Dedifferentiated amniotic fluid mesenchymal stem cell (primary cell): ENCODE measurements at regions not wholly inside any gene's neighbourhood (a gene's known extent, or its start where the extent isn't known, plus 50 kb on each side); places are given as distances from the start of the nearest gene placed in this dataset.
A peak's percentile ranks its signal among the peaks of the same experiment; 100 is the strongest.
"Not testable (repeated sequence)": the region's sequence is repeated elsewhere in the genome, so short reads cannot be mapped to it uniquely, and the experiment has no call there.

ENCODE experiments used
- DNase-seq: peaks from one replicate; pipeline ENCODE4 v3.0.0-alpha.2; 2016; ENCODE audit errors: extremely low spot score

- DNase-seq: not testable (repeated sequence)
These were observed 2296.2 kb upstream of the RAG2 start for GRCh38 chr11:38894201-38894600.

- no peak for DNase-seq
These were observed 2286.3 kb upstream of the RAG2 start for GRCh38 chr11:38884145-38884865.

- no peak for DNase-seq
These were observed 2269.3 kb upstream of the RAG2 start for GRCh38 chr11:38867338-38867737.

GRCh38 chr11:38865922-38866321 is 2267.9 kb upstream of the RAG2 start:
- DNase-seq: no peak

- DNase-seq: no peak
These were observed 2245.0 kb upstream of the RAG2 start for GRCh38 chr11:38842991-38843390.

GRCh38 chr11:38839071-38839470 is 2241.0 kb upstream of the RAG2 start:
- no peak for DNase-seq

- DNase-seq: no peak
These were observed 2237.9 kb upstream of the RAG2 start for GRCh38 chr11:38835966-38836365.

- no peak for DNase-seq
These were observed 2226.5 kb upstream of the RAG2 start for GRCh38 chr11:38824573-38824972.

- DNase-seq: not testable (repeated sequence)
These were observed 2223.8 kb upstream of the RAG2 start for GRCh38 chr11:38821786-38822185.

GRCh38 chr11:38819981-38820380 is 2221.9 kb upstream of the RAG2 start:
- no peak for DNase-seq

- DNase-seq: no peak
These were observed 2220.7 kb upstream of the RAG2 start for GRCh38 chr11:38818720-38819119.

- DNase-seq: no peak
These were observed 2216.6 kb upstream of the RAG2 start for GRCh38 chr11:38814670-38815069.

- DNase-seq: no peak
These were observed 2211.5 kb upstream of the RAG2 start for GRCh38 chr11:38809521-38809920.

- DNase-seq: no peak
These were observed 2198.2 kb upstream of the RAG2 start for GRCh38 chr11:38796281-38796680.

- no peak for DNase-seq
These were observed 2197.0 kb upstream of the RAG2 start for GRCh38 chr11:38795027-38795426.

- DNase-seq: peak; percentile 83
These were observed 2193.4 kb upstream of the RAG2 start for GRCh38 chr11:38791346-38791961.

GRCh38 chr11:38788561-38788960 is 2190.5 kb upstream of the RAG2 start:
- no peak for DNase-seq

GRCh38 chr11:38784164-38784563 is 2186.1 kb upstream of the RAG2 start:
- no peak for DNase-seq

- DNase-seq: no peak
These were observed 2168.8 kb upstream of the RAG2 start for GRCh38 chr11:38766796-38767195.

- no peak for DNase-seq
These were observed 2161.4 kb upstream of the RAG2 start for GRCh38 chr11:38759394-38759793.

- DNase-seq: no peak
These were observed 2158.5 kb upstream of the RAG2 start for GRCh38 chr11:38756537-38756936.

- no peak for DNase-seq
These were observed 2153.4 kb upstream of the RAG2 start for GRCh38 chr11:38751421-38751820.

- DNase-seq: not testable (repeated sequence)
These were observed 2148.5 kb upstream of the RAG2 start for GRCh38 chr11:38746516-38746915.

GRCh38 chr11:38723361-38723760 is 2125.3 kb upstream of the RAG2 start:
- DNase-seq: no peak
